Endodermal cell (in vitro differentiated cells): ENCODE measurements at regions not wholly inside any gene's neighbourhood (a gene's known extent, or its start where the extent isn't known, plus 50 kb on each side); places are given as distances from the start of the nearest gene placed in this dataset.
A peak's percentile ranks its signal among the peaks of the same experiment; 100 is the strongest.

ENCODE experiments used
- DNase-seq: peaks from one replicate; pipeline ENCODE4 v3.0.0-alpha.2; 2017
- H3K27ac ChIP-seq: 2 replicates; pipeline ENCODE4 v1.5.1; 2013; ENCODE audit warnings: mild to moderate bottlenecking, low read depth, low read length, moderate library complexity
- H3K27me3 ChIP-seq: 2 replicates; pipeline ENCODE4 v1.6.1; 2013; ENCODE audit warnings: mild to moderate bottlenecking, low read length, moderate library complexity; ENCODE audit not compliant: insufficient read depth, control insufficient read depth, poor library complexity, severe bottlenecking
- H3K36me3 ChIP-seq: 2 replicates; pipeline ENCODE4 v1.7.0; 2013; ENCODE audit warnings: mild to moderate bottlenecking, low read length, moderate library complexity; ENCODE audit not compliant: control insufficient read depth, insufficient read depth
- H3K4me1 ChIP-seq: one replicate; pipeline ENCODE4 v1.7.0; 2013; ENCODE audit warnings: low read length; ENCODE audit not compliant: control insufficient read depth, insufficient read depth
- H3K4me3 ChIP-seq: 2 replicates; pipeline ENCODE4 v1.5.1; 2013; ENCODE audit warnings: mild to moderate bottlenecking, low read length, moderate library complexity
- H3K9ac ChIP-seq: 2 replicates; pipeline ENCODE4 v1.6.1; 2013; ENCODE audit warnings: mild to moderate bottlenecking, low read length, moderate library complexity; ENCODE audit not compliant: poor library complexity, severe bottlenecking; ENCODE audit errors: extremely low read depth
- H3K9me3 ChIP-seq: 2 replicates; pipeline ENCODE4 v1.6.1; 2013; ENCODE audit warnings: mild to moderate bottlenecking, low read length, moderate library complexity; ENCODE audit not compliant: control insufficient read depth
- H3K27ac Mint-ChIP-seq: 2 replicates; pipeline ENCODE4 v1.8.0; 2020; ENCODE audit warnings: mixed read lengths
- H3K27me3 Mint-ChIP-seq: 2 replicates; pipeline ENCODE4 v1.8.0; 2021; ENCODE audit warnings: mild to moderate bottlenecking, mixed read lengths; ENCODE audit not compliant: insufficient read depth
- H3K36me3 Mint-ChIP-seq: 2 replicates; pipeline ENCODE4 v1.8.0; 2020; ENCODE audit warnings: low read depth, mixed read lengths
- H3K4me1 Mint-ChIP-seq: 2 replicates; pipeline ENCODE4 v1.8.0; 2020; ENCODE audit warnings: mixed read lengths
- H3K4me3 Mint-ChIP-seq: 2 replicates; pipeline ENCODE4 v1.8.0; 2020; ENCODE audit warnings: mild to moderate bottlenecking, moderate library complexity, mixed read lengths
- H3K9me3 Mint-ChIP-seq: 2 replicates; pipeline ENCODE4 v1.8.0; 2020; ENCODE audit warnings: mild to moderate bottlenecking, mixed read lengths
- WGBS, 2 experiments: methylation state at CpG; one replicate each; pipeline versions ENCODE4 v1.1.5 to v1.1.7; 2013; ENCODE audit warnings: missing lambda C conversion rate in 2 of 2, mixed read lengths in 1 of 2; ENCODE audit not compliant: insufficient coverage in 1 of 2, insufficient read length in 1 of 2; 5-methylcytosine and 5-hydroxymethylcytosine counted together
- TF ChIP-seq, protein P1 (sequence below): fragments of 200-600 bp; sonication (generic); conservative IDR thresholded peaks from 2 replicates; pipeline ENCODE4 v1.5.0; 2021; ENCODE audit warnings: antibody characterized with exemption, mild to moderate bottlenecking

DNA sequence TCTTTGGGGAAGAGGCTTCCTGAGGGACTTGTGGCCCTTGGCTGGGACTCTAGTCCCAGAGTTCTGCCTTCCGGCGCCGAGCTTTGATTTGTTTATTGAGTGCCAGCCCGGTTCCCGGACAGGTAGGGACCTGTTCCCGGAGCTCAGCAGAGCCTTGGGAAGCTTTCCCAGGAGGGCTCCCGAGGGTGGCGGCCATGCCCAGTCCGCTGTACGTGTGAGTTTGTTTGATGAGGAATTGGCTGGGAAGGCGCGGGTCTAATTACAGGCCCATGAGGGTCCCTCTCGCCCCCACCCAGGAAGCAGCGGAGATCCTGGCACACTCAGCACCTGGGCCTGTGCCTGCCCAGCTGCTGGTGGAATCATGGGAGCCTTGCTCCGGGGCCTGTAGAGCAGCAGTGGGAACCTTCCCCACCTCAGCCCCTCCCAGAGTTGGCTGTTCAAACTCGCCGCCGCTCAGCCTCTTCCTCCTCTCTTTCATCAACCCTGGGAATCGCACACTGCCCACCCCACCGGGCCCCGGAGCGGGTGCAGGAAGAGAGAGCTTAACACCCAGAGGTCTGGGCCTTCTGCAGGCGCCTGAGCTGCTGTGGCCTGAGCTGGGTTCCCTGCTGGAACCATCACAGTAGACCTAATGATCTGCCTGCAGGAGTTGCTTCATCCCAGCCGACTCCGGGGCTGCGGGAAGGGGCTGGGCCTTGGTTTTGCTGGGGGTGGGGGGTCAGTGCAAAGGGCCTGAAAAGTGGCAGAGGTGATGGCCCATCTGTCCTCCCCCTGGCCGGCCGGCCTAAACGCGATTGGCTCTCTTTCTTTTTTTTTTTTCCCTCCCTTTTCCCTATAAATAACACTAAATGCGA is 313.7 kb downstream of the SEC14L1 start:
- Histone ChIP-seq H3K27ac (no peak overlapping the region), H3K9me3 (no peaks in the 10 kb centered on the region), H3K4me1 (peaks cover 27% of the 10 kb centered on the region), H3K9ac (no peak overlapping the region), H3K27me3 (no peaks in the 10 kb centered on the region), H3K4me3 (no peak overlapping the region), H3K36me3 (peaks cover 3% of the 10 kb centered on the region)
- Mint-ChIP-seq H3K27ac (peak overlapping the region; percentile 79), H3K4me3 (no peak overlapping the region), H3K4me1 (peaks cover 50% of the 10 kb centered on the region), H3K9me3 (no peaks in the 10 kb centered on the region), H3K27me3 (no peaks in the 10 kb centered on the region), H3K36me3 (peaks cover 8% of the 10 kb centered on the region)
- TF ChIP-seq, protein P1, sequence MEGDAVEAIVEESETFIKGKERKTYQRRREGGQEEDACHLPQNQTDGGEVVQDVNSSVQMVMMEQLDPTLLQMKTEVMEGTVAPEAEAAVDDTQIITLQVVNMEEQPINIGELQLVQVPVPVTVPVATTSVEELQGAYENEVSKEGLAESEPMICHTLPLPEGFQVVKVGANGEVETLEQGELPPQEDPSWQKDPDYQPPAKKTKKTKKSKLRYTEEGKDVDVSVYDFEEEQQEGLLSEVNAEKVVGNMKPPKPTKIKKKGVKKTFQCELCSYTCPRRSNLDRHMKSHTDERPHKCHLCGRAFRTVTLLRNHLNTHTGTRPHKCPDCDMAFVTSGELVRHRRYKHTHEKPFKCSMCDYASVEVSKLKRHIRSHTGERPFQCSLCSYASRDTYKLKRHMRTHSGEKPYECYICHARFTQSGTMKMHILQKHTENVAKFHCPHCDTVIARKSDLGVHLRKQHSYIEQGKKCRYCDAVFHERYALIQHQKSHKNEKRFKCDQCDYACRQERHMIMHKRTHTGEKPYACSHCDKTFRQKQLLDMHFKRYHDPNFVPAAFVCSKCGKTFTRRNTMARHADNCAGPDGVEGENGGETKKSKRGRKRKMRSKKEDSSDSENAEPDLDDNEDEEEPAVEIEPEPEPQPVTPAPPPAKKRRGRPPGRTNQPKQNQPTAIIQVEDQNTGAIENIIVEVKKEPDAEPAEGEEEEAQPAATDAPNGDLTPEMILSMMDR, result no peak
- peak; percentile 87 for DNase-seq
- 81 to 85% methylated on average over 18 to 31 of the region's 31 CpGs for WGBS, 2 experiments

DNA sequence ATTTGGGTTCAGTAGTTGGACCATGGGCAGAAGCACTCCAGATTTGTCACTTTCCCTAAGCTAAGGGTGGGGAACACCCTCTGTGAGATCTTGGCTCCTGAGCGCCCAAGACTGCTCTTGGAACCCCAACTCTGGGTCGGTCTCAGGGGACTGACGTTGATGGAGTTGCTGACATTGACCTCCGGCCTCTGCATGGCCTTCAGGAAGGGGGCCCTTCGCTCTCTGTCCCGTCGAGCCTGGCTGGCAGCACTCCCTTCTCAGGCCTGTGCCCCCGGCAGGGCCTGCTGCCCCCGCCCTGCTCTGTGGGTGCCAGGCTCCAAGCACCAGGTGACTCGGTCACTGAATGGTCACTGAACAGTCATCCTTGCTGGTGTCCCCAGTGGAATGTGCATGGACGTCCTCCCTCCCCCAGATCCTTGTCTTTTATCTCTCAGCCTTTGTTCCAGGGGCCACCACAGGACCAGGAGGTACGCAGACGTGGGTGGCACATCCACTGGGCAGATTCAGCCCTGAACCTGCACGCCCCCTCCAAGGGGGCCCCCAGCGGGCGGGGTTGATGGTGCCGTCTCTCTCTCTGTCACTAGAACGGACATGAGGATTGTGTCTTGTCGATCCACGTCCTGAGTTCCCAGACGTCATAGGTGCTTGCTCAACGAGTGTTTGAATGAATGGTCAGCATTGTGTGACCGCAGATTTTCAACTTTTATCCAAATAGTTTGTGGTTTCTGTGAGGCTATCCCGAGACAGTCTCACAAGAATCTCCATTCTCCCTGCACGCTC is 314.5 kb downstream of the SEC14L1 start:
- Mint-ChIP-seq H3K4me1 (peaks cover 47% of the 10 kb centered on the region), H3K27ac (peak overlapping the region; percentile 53), H3K27me3 (no peaks in the 10 kb centered on the region), H3K36me3 (peaks cover 8% of the 10 kb centered on the region), H3K9me3 (no peaks in the 10 kb centered on the region), H3K4me3 (no peak overlapping the region)
- Histone ChIP-seq H3K27me3 (no peaks in the 10 kb centered on the region), H3K9me3 (no peaks in the 10 kb centered on the region), H3K27ac (peak overlapping the region; percentile 38), H3K4me3 (no peak overlapping the region), H3K4me1 (peaks cover 24% of the 10 kb centered on the region), H3K36me3 (peaks cover 3% of the 10 kb centered on the region), H3K9ac (no peak overlapping the region)
- TF ChIP-seq, protein P1, result no peak
- WGBS, 2 experiments, result 85 to 91% methylated on average over 16 to 25 of the region's 25 CpGs
- no peak for DNase-seq

DNA sequence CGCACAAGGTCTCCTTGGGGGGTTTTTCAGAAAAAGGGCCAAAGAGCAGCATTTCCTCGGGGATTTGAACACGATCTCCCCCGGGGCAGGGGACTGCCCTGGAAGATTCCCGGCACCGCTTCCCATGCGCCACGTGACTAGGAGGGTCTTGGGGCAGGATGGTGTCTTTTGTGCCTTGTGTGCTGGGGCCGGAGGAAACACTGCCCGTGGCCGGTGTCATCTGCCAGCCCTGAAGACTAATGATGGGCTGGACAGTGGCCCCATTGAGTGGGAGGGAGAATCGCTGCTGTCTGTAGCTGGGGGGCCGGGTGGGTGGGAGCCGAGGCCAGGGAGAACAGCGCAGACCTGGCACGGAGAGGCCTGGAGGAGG is 315.1 kb downstream of the SEC14L1 start:
- H3K4me1 ChIP-seq, result peaks cover 19% of the 10 kb centered on the region
- Mint-ChIP-seq H3K4me3 (no peak overlapping the region), H3K27ac (peak overlapping the region; percentile 53), H3K4me1 (peaks cover 43% of the 10 kb centered on the region), H3K36me3 (peaks cover 8% of the 10 kb centered on the region), H3K27me3 (no peaks in the 10 kb centered on the region), H3K9me3 (no peaks in the 10 kb centered on the region)
- DNase-seq, result no peak
- no peak overlapping the region for H3K27ac ChIP-seq
- no peaks in the 10 kb centered on the region for H3K27me3 ChIP-seq
- H3K9ac ChIP-seq, result no peak overlapping the region
- no peak overlapping the region for H3K4me3 ChIP-seq
- no peaks in the 10 kb centered on the region for H3K9me3 ChIP-seq
- peaks cover 3% of the 10 kb centered on the region for H3K36me3 ChIP-seq
- 96 to 98% methylated on average over 7 to 16 of the region's 16 CpGs for WGBS, 2 experiments
- TF ChIP-seq, protein P1, result no peak
